Osteocyte (in vitro differentiated cells): ENCODE measurements at regions not wholly inside any gene's neighbourhood (a gene's known extent, or its start where the extent isn't known, plus 50 kb on each side); places are given as distances from the start of the nearest gene placed in this dataset.
A peak's percentile ranks its signal among the peaks of the same experiment; 100 is the strongest.

ENCODE experiments used
- DNase-seq: peaks from one replicate; pipeline ENCODE4 v3.0.0; 2021; ENCODE audit warnings: mixed read lengths; ENCODE audit not compliant: unreplicated experiment; ENCODE audit errors: extremely low spot score
- H3K27ac Mint-ChIP-seq: one replicate; pipeline ENCODE4 v1.8.0; 2021; ENCODE audit warnings: mild to moderate bottlenecking, mixed read lengths; ENCODE audit not compliant: unreplicated experiment
- H3K27me3 Mint-ChIP-seq: one replicate; pipeline ENCODE4 v1.8.0; 2021; ENCODE audit warnings: mixed read lengths; ENCODE audit not compliant: unreplicated experiment
- H3K36me3 Mint-ChIP-seq: one replicate; pipeline ENCODE4 v1.8.0; 2021; ENCODE audit warnings: mixed read lengths; ENCODE audit not compliant: unreplicated experiment
- H3K4me1 Mint-ChIP-seq: one replicate; pipeline ENCODE4 v1.8.0; 2021; ENCODE audit warnings: mixed read lengths; ENCODE audit not compliant: unreplicated experiment
- H3K4me3 Mint-ChIP-seq: one replicate; pipeline ENCODE4 v1.8.0; 2021; ENCODE audit warnings: mild to moderate bottlenecking, moderate library complexity, mixed read lengths; ENCODE audit not compliant: unreplicated experiment
- H3K9me3 Mint-ChIP-seq: one replicate; pipeline ENCODE4 v1.8.0; 2021; ENCODE audit warnings: mixed read lengths; ENCODE audit not compliant: unreplicated experiment
- CTCF ChIP-seq: fragments of 200-600 bp; sonication (generic); IDR thresholded peaks from 2 replicates; pipeline ENCODE4 v1.5.0; 2021; ENCODE audit warnings: antibody characterized with exemption, mild to moderate bottlenecking, moderate library complexity

GRCh38 chr3:194989241-194989640 is 281.7 kb downstream of the XXYLT1 start:
- Mint-ChIP-seq H3K36me3 (no peaks in the 10 kb centered on the region), H3K4me3 (no peak overlapping the region), H3K9me3 (no peaks in the 10 kb centered on the region), H3K4me1 (no peaks in the 10 kb centered on the region), H3K27ac (no peak overlapping the region), H3K27me3 (peaks cover 15% of the 10 kb centered on the region)
- peak; percentile 56 for DNase-seq
- TF ChIP-seq CTCF = no peak

- no peak for TF ChIP-seq CTCF
- DNase-seq = peak; percentile 40
- no peaks in the 10 kb centered on the region for H3K4me1 Mint-ChIP-seq
- no peaks in the 10 kb centered on the region for H3K9me3 Mint-ChIP-seq
- H3K27me3 Mint-ChIP-seq = peaks cover 19% of the 10 kb centered on the region
- no peak overlapping the region for H3K27ac Mint-ChIP-seq
- no peak overlapping the region for H3K4me3 Mint-ChIP-seq
- no peaks in the 10 kb centered on the region for H3K36me3 Mint-ChIP-seq
Observed at GRCh38 chr3:194990454-194991337, 280.3 kb downstream of the XXYLT1 start.

- Mint-ChIP-seq H3K27me3 (peaks cover 25% of the 10 kb centered on the region), H3K27ac (no peak overlapping the region), H3K9me3 (no peaks in the 10 kb centered on the region), H3K36me3 (no peaks in the 10 kb centered on the region), H3K4me1 (no peaks in the 10 kb centered on the region), H3K4me3 (no peak overlapping the region)
- no peak for DNase-seq
- no peak for TF ChIP-seq CTCF
Observed at GRCh38 chr3:194991338-194991654, 279.7 kb downstream of the XXYLT1 start.

- Mint-ChIP-seq H3K9me3 (no peaks in the 10 kb centered on the region), H3K36me3 (no peaks in the 10 kb centered on the region), H3K4me1 (no peaks in the 10 kb centered on the region), H3K27me3 (peaks cover 30% of the 10 kb centered on the region), H3K27ac (no peak overlapping the region), H3K4me3 (no peak overlapping the region)
- peak; percentile 68 for DNase-seq
- no peak for TF ChIP-seq CTCF
Observed at GRCh38 chr3:194993896-194994295, 277.1 kb downstream of the XXYLT1 start.

- peaks cover 29% of the 10 kb centered on the region for H3K27me3 Mint-ChIP-seq
- DNase-seq = peak; percentile 76
- no peak for TF ChIP-seq CTCF
- H3K9me3 Mint-ChIP-seq = no peaks in the 10 kb centered on the region
- no peak overlapping the region for H3K27ac Mint-ChIP-seq
- H3K4me1 Mint-ChIP-seq = no peaks in the 10 kb centered on the region
- no peaks in the 10 kb centered on the region for H3K36me3 Mint-ChIP-seq
- no peak overlapping the region for H3K4me3 Mint-ChIP-seq
Observed at GRCh38 chr3:194994551-194994981, 276.4 kb downstream of the XXYLT1 start.
